Neural cell (in vitro differentiated cells): ENCODE measurements at regions not wholly inside any gene's neighbourhood (a gene's known extent, or its start where the extent isn't known, plus 50 kb on each side); places are given as distances from the start of the nearest gene placed in this dataset.
A peak's percentile ranks its signal among the peaks of the same experiment; 100 is the strongest.

ENCODE experiments used
- H2AFZ ChIP-seq: fragments of 200-600, 300-800 bp; sonication (generic), shearing (Covaris generic); 2 replicates; pipeline ENCODE4 v1.6.0; 2014; ENCODE audit warnings: low read depth, mild to moderate bottlenecking, antibody characterized with exemption, low read length, moderate library complexity
- H3F3A ChIP-seq: fragments of 200-600 bp; shearing (Covaris generic); 2 replicates; pipeline ENCODE4 v1.6.1; 2016; ENCODE audit warnings: mild to moderate bottlenecking, moderate library complexity, mixed read lengths, antibody characterized with exemption, low read length; ENCODE audit not compliant: insufficient read depth, poor library complexity, severe bottlenecking
- H3K27ac ChIP-seq: fragments of 200-600, 300-800 bp; sonication (generic), shearing (Covaris generic); 2 replicates; pipeline ENCODE4 v1.5.1; 2014; ENCODE audit warnings: mild to moderate bottlenecking, low read length, moderate library complexity
- H3K27me3 ChIP-seq: fragments of 300-800, 200-600 bp; sonication (generic), shearing (Covaris generic); 2 replicates; pipeline ENCODE4 v1.6.0; 2014; ENCODE audit warnings: mild to moderate bottlenecking, low read depth, low read length, moderate library complexity; ENCODE audit not compliant: insufficient read depth
- H3K36me3 ChIP-seq: fragments of 300-800, 200-600 bp; sonication (generic), shearing (Covaris generic); 2 replicates; pipeline ENCODE4 v1.5.1; 2014; ENCODE audit warnings: mild to moderate bottlenecking, antibody characterized with exemption, low read length, moderate library complexity; ENCODE audit not compliant: insufficient read depth
- H3K4me2 ChIP-seq: fragments of 300-800, 200-600 bp; sonication (generic), shearing (Covaris generic); 2 replicates; pipeline ENCODE4 v1.6.0; 2014; ENCODE audit warnings: mild to moderate bottlenecking, low read length
- H3K4me3 ChIP-seq: fragments of 300-800, 200-600 bp; sonication (generic), shearing (Covaris generic); 2 replicates; pipeline ENCODE4 v1.5.1; 2014; ENCODE audit warnings: mild to moderate bottlenecking, low read length, moderate library complexity
- H3K79me2 ChIP-seq: fragments of 200-600 bp; shearing (Covaris generic); replicated peaks from 2 replicates; pipeline ENCODE4 v1.6.0; 2014; ENCODE audit warnings: mild to moderate bottlenecking, low read length, moderate library complexity; ENCODE audit not compliant: insufficient read depth
- H3K9ac ChIP-seq: fragments of 300-800, 200-600 bp; sonication (generic), shearing (Covaris generic); 2 replicates; pipeline ENCODE4 v1.6.1; 2016; ENCODE audit warnings: mild to moderate bottlenecking, low read length, mixed read lengths
- H3K9me2 ChIP-seq: fragments of 200-600 bp; shearing (Covaris generic); 2 replicates; pipeline ENCODE4 v1.6.1; 2016; ENCODE audit warnings: mild to moderate bottlenecking, low read length, mixed read lengths; ENCODE audit not compliant: insufficient read depth
- H3K9me3 ChIP-seq: fragments of 200-600, 300-800 bp; sonication (generic), shearing (Covaris generic); 2 replicates; pipeline ENCODE4 v1.6.1; 2016; ENCODE audit warnings: mild to moderate bottlenecking, mixed run types, low read length, moderate library complexity, mixed read lengths
- H4K20me1 ChIP-seq: fragments of 200-600 bp; shearing (Covaris generic); 2 replicates; pipeline ENCODE4 v1.6.1; 2016; ENCODE audit warnings: mild to moderate bottlenecking, mixed run types; ENCODE audit not compliant: insufficient read depth
- EP300 ChIP-seq: fragments of 450-650 bp; conservative IDR thresholded peaks from 2 replicates; pipeline ENCODE4 v1.6.1; 2014; ENCODE audit warnings: antibody characterized with exemption, mild to moderate bottlenecking, moderate library complexity; ENCODE audit not compliant: poor library complexity, severe bottlenecking
- EZH2 ChIP-seq: fragments of 200-600, 300-800 bp; shearing (Covaris generic), sonication (generic); IDR thresholded peaks from 2 replicates; pipeline ENCODE4 v1.6.1; 2014; ENCODE audit warnings: antibody characterized with exemption, low read length, borderline replicate concordance, mild to moderate bottlenecking; ENCODE audit not compliant: insufficient read depth, poor library complexity, severe bottlenecking
- MXI1 ChIP-seq: fragments of 450-650 bp; conservative IDR thresholded peaks from 2 replicates; pipeline ENCODE4 v1.6.1; 2014; ENCODE audit warnings: antibody characterized with exemption, mild to moderate bottlenecking; ENCODE audit not compliant: poor library complexity, severe bottlenecking
- POLR2AphosphoS5 ChIP-seq: IDR thresholded peaks from 2 replicates; pipeline ENCODE4 v1.6.1; 2012
- RAD21 ChIP-seq: fragments of 450-650 bp; conservative IDR thresholded peaks from 2 replicates; pipeline ENCODE4 v1.6.1; 2014; ENCODE audit warnings: antibody characterized with exemption, mild to moderate bottlenecking, moderate library complexity
- SMC3 ChIP-seq: fragments of 450-650 bp; conservative IDR thresholded peaks from 2 replicates; pipeline ENCODE4 v1.6.1; 2014; ENCODE audit warnings: antibody characterized with exemption, mild to moderate bottlenecking, moderate library complexity; ENCODE audit not compliant: poor library complexity
- TAF1 ChIP-seq: IDR thresholded peaks from 2 replicates; pipeline ENCODE4 v1.6.1; 2012; ENCODE audit warnings: low read depth
- TF ChIP-seq, protein P1 (sequence below): fragments of 450-650 bp; IDR thresholded peaks from 2 replicates; pipeline ENCODE4 v1.5.1; 2014; ENCODE audit warnings: antibody characterized with exemption, mild to moderate bottlenecking, moderate library complexity; ENCODE audit not compliant: poor library complexity, severe bottlenecking
- TF ChIP-seq, protein P2 (sequence below): IDR thresholded peaks from 2 replicates; pipeline ENCODE4 v1.6.1; 2012; ENCODE audit warnings: borderline replicate concordance

DNA sequence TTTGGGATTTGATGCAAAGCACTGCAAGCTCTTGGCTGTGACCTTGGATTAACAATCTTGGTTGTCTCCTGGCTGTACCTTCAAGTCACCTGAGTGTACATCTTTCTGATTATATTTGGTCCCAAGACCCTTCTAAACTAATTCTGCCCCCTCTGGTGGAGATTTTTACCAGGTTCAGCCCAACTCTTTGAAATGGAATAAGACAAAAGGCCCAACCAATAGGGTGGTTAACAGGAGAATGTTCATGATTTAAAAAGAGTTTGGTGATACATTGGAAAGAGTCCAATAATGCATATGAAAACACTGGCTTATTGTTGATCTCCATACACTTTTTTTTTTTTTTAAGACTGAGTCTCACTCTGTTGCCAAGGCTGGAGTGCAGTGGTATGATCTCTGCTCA is 77.5 kb upstream of the CD83 start:
- Histone ChIP-seq H3K4me2 (no peak overlapping the region), H2AFZ (no peak overlapping the region), H3K9me2 (no peaks in the 10 kb centered on the region), H3K27ac (no peak overlapping the region), H3K9me3 (no peaks in the 10 kb centered on the region), H3K9ac (no peak overlapping the region), H4K20me1 (no peaks in the 10 kb centered on the region), H3K27me3 (no peaks in the 10 kb centered on the region), H3K4me3 (no peak overlapping the region), H3K36me3 (no peaks in the 10 kb centered on the region), H3F3A (no peaks in the 10 kb centered on the region), H3K79me2 (no peaks in the 10 kb centered on the region)
- TF ChIP-seq, protein P1, sequence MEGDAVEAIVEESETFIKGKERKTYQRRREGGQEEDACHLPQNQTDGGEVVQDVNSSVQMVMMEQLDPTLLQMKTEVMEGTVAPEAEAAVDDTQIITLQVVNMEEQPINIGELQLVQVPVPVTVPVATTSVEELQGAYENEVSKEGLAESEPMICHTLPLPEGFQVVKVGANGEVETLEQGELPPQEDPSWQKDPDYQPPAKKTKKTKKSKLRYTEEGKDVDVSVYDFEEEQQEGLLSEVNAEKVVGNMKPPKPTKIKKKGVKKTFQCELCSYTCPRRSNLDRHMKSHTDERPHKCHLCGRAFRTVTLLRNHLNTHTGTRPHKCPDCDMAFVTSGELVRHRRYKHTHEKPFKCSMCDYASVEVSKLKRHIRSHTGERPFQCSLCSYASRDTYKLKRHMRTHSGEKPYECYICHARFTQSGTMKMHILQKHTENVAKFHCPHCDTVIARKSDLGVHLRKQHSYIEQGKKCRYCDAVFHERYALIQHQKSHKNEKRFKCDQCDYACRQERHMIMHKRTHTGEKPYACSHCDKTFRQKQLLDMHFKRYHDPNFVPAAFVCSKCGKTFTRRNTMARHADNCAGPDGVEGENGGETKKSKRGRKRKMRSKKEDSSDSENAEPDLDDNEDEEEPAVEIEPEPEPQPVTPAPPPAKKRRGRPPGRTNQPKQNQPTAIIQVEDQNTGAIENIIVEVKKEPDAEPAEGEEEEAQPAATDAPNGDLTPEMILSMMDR, result no peak
- TF ChIP-seq SMC3, result no peak
- no peak for TF ChIP-seq EP300
- no peak for TF ChIP-seq EZH2
- no peak for TF ChIP-seq MXI1
- no peak for TF ChIP-seq TAF1
- TF ChIP-seq, protein P2, sequence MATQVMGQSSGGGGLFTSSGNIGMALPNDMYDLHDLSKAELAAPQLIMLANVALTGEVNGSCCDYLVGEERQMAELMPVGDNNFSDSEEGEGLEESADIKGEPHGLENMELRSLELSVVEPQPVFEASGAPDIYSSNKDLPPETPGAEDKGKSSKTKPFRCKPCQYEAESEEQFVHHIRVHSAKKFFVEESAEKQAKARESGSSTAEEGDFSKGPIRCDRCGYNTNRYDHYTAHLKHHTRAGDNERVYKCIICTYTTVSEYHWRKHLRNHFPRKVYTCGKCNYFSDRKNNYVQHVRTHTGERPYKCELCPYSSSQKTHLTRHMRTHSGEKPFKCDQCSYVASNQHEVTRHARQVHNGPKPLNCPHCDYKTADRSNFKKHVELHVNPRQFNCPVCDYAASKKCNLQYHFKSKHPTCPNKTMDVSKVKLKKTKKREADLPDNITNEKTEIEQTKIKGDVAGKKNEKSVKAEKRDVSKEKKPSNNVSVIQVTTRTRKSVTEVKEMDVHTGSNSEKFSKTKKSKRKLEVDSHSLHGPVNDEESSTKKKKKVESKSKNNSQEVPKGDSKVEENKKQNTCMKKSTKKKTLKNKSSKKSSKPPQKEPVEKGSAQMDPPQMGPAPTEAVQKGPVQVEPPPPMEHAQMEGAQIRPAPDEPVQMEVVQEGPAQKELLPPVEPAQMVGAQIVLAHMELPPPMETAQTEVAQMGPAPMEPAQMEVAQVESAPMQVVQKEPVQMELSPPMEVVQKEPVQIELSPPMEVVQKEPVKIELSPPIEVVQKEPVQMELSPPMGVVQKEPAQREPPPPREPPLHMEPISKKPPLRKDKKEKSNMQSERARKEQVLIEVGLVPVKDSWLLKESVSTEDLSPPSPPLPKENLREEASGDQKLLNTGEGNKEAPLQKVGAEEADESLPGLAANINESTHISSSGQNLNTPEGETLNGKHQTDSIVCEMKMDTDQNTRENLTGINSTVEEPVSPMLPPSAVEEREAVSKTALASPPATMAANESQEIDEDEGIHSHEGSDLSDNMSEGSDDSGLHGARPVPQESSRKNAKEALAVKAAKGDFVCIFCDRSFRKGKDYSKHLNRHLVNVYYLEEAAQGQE, result no peak
- no peak for TF ChIP-seq RAD21
- TF ChIP-seq POLR2AphosphoS5, result no peak

DNA sequence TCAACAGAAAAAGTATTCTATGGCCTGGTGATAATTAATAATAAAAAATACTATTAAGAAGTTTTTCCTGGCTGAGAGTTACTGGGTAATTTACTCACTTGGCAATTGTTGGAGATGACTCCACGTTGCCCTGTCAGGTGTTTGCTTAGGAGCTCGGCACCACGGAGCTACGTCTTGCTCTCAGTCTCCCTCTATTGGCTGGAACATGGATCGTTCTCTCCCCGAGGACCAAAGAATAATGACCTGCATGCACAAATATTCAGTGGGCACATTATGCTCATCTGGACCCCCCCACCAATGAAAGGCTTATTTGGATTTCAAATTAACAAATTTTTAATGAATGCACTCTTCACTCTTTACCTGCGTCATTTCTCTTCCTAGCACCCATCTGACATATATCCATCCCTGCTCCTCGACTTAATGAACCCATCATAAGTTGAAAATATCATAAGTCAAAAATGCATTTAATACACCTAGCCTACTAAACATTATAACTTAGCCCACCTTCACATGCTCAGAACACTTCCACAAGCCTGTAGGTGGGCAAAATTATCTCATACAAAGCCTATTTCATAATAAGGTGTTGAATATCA is 71.0 kb upstream of the CD83 start:
- Histone ChIP-seq H3K9me3 (no peaks in the 10 kb centered on the region), H3K9ac (no peak overlapping the region), H3K79me2 (no peaks in the 10 kb centered on the region), H3K27me3 (no peaks in the 10 kb centered on the region), H4K20me1 (no peaks in the 10 kb centered on the region), H3K9me2 (no peaks in the 10 kb centered on the region), H3F3A (no peaks in the 10 kb centered on the region), H3K36me3 (no peaks in the 10 kb centered on the region), H3K27ac (no peak overlapping the region), H3K4me2 (no peak overlapping the region), H3K4me3 (no peak overlapping the region), H2AFZ (no peak overlapping the region)
- no peak for TF ChIP-seq TAF1
- TF ChIP-seq EZH2, result no peak
- TF ChIP-seq, protein P2, result no peak
- TF ChIP-seq MXI1, result no peak
- peak; percentile 24 for TF ChIP-seq SMC3
- TF ChIP-seq, protein P1, result peak; percentile 34
- no peak for TF ChIP-seq POLR2AphosphoS5
- no peak for TF ChIP-seq RAD21
